GM12864 (cell line): ENCODE measurements at regions not wholly inside any gene's neighbourhood (a gene's known extent, or its start where the extent isn't known, plus 50 kb on each side); places are given as distances from the start of the nearest gene placed in this dataset.

Experiments
- DNase-seq: peaks from one replicate; pipeline ENCODE4 v3.0.0-alpha.2; 2011; ENCODE audit warnings: low read depth
- H3K4me3 ChIP-seq: 2 replicates; pipeline ENCODE4 v1.5.1; 2011; ENCODE audit warnings: mild to moderate bottlenecking, low read depth, low read length, control low read depth
- TF ChIP-seq, protein P1 (sequence below): IDR thresholded peaks from 2 replicates; pipeline ENCODE4 v1.5.1; 2011; ENCODE audit warnings: low read depth, mild to moderate bottlenecking, moderate library complexity, low read length, control low read depth, inconsistent platforms; ENCODE audit errors: missing control alignments

DNA sequence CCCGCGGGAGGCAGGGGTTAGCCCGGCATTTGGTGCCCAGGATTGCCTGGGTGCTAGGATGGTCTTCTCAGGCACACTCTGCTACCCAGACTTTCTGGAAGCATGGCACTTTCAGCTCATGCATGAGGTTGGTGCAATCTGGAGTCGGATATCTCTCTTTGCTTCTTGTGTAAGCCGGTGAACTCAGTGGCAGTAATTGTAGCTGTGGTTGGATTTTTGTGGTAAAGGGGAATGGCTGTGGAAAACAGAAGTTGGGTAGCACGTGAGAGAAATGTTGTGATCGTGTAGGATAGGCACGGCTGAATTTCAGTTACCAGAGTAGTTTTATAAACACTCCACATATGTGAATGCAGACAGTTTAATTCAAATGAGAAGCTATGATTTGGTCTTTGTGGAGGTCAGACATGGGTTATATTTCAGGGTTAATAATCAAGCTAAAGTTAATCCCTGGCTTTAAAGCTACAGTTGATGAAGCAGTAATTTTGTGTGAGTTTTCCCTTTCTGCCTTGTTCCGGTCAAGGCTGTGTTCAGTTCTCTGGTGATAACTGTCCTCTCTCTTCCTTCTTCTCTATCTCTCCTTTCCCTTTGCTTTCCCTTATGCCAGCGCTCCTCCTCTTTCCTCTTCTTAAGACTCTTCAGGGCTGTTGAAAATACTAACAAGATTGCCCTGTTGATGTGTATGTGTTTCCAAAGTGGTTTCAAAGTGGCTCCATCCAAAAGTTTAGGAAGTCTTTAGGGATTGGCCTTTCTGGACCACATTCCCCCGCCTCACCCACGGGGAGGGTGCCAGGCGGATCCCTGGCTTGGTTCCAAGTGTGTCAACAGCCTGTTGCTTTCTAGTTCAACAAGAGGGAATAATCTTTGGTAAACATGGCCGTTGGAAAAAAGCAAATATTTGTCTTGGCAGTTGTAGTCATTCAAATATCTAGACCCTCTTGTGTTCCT, 404.6 kb upstream of the C2CD4B start:
- TF ChIP-seq, protein P1, sequence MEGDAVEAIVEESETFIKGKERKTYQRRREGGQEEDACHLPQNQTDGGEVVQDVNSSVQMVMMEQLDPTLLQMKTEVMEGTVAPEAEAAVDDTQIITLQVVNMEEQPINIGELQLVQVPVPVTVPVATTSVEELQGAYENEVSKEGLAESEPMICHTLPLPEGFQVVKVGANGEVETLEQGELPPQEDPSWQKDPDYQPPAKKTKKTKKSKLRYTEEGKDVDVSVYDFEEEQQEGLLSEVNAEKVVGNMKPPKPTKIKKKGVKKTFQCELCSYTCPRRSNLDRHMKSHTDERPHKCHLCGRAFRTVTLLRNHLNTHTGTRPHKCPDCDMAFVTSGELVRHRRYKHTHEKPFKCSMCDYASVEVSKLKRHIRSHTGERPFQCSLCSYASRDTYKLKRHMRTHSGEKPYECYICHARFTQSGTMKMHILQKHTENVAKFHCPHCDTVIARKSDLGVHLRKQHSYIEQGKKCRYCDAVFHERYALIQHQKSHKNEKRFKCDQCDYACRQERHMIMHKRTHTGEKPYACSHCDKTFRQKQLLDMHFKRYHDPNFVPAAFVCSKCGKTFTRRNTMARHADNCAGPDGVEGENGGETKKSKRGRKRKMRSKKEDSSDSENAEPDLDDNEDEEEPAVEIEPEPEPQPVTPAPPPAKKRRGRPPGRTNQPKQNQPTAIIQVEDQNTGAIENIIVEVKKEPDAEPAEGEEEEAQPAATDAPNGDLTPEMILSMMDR, result no peak
- DNase-seq, result no peak
- no peak overlapping the region for H3K4me3 ChIP-seq

DNA sequence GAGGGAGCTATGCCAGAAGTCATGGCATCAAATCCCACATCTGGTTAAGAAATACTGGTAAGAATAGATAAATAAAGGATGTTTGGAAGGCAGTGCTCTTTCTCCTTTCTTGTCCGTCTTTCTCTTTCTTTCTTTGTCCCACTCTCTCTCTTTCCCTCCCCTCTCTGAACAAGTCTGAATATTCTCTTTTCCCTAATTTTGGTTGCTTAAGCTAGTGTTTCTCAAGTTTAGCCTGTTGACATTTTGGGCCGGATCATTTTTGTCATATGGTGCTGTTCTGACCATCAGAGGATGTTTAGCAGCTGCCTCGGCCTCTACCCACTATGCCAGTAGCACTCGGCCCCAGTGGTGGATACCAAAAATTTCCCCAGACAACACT, 405.3 kb upstream of the C2CD4B start:
- no peak overlapping the region for H3K4me3 ChIP-seq
- TF ChIP-seq, protein P1, result no peak
- no peak for DNase-seq

DNA sequence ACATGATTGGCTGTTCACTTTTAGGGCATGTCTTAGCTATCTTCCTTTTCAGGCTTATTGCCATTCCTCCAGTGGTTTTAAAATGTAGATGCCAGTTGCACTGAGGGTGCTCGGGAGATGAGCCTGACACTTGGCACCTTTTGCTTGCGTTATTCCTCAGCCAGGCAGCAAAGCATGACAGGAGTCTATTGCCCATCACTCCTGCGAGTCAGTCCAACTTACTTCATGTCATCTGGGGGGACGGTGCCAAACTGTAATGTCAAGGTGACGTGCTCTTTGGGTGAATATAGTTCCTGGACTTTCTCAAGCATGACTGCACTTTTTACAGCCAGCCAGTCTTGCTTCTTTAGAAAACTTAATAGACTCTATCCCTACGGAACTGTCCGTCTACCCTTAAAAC, 406.0 kb upstream of the C2CD4B start:
- TF ChIP-seq, protein P1, result no peak
- H3K4me3 ChIP-seq, result no peak overlapping the region
- DNase-seq, result no peak

DNA sequence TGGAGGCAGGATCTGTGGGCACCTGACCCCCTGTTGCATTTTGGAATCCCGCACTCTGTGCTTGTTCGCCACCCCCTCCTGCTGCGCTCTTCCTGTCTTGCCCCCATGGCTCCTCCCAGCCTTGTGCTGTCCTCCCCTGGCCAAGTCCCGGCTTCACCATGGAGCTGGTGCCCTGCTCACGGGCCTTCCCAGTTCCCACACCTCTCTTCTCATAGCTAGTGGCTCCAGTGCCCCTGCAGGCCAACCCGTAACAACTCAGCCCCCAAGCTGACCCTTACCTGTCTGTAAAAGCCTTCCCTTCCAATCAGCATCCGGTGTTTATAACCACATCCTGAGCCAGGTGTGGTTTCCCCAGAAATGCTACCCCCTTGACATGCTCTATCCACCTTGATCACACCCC, 407.7 kb upstream of the C2CD4B start:
- TF ChIP-seq, protein P1, result no peak
- no peak for DNase-seq
- H3K4me3 ChIP-seq, result no peak overlapping the region

DNA sequence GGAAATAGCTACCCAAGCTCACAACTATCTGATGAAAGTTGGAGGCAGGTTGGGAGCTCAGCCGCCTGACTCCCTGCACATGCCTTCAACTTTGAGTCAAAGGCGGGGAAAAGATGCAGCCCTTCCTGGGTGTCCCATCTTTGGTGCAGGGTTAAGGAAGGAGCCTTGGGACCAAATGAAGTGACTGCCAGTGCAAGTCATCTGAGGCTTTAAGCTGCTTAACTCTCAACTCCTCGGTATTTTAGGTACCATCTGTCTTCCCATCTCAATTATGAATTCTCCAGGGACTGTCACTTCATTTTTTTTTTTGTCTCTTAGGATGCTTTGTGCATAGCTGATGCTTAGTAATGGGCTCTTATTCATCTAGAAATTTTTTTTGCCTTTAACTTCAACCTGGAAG, 408.8 kb upstream of the C2CD4B start:
- TF ChIP-seq, protein P1, result no peak
- no peak for DNase-seq
- H3K4me3 ChIP-seq, result no peak overlapping the region

DNA sequence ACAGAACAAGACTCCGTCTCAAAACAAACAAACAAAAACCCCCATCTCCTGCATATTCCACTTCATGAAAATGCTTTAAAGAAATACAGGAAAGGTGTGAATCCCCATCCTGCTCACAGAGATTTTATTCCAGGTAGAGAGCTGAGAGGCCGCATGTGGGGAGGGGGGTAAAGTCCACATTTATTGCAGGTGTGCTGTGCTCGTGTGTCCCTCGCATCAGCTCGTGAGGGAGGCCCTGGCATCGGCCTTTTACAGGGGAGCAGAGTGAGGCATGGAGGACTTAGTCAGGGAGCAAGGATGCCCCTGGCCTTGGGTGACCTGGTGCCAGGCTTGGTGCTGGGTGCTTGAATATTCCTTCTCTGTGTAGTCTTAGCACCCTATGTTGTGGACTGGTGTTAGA, 413.5 kb upstream of the C2CD4B start:
- TF ChIP-seq, protein P1, result no peak
- no peak overlapping the region for H3K4me3 ChIP-seq
- no peak for DNase-seq

DNA sequence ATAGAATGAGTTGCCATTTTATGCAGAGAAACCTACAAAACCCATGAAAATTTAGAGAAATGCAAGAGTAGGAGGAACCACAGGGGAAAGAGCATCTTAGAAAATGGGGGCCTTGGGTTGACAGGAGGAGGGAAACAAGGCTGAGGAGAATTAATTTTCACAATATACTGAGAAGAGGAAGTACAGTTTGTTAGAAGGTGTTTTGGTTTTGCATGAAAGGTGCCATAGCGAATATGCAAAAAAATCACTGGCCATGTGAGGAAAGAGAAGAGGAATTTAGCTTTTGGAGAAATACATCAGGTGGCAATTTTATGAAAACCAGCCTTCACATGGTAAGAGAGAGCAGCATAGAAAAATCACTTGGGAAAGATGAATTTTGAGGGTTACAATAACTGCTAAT, 413.9 kb upstream of the C2CD4B start:
- TF ChIP-seq, protein P1, result no peak
- H3K4me3 ChIP-seq, result no peak overlapping the region
- no peak for DNase-seq
